ENCODE measurements at regions not wholly inside any gene's neighbourhood (a gene's known extent, or its start where the extent isn't known, plus 50 kb on each side); places are given as distances from the start of the nearest gene placed in this dataset.
A peak's percentile ranks its signal among the peaks of the same experiment; 100 is the strongest.
"Not testable (repeated sequence)": the region's sequence is repeated elsewhere in the genome, so short reads cannot be mapped to it uniquely, and the experiment has no call there.

- TF ChIP-seq CTCF (IDR thresholded peaks at IDR 0.05; ENCODE audit: low read depth, low read length, missing control alignments), result no peak
- no peak for DNase-seq
- in situ Hi-C loops (cut with HindIII; ENCODE audit: low pct_ligation_motif_present, low sequenced_read_pairs), result no loop called here
- Histone ChIP-seq H3K4me3 (ENCODE audit: low read depth, low read length) (no peak overlapping the region), H3K27me3 (replicated peaks) (no peaks in the 10 kb centered on the region), H3K36me3 (replicated peaks) (no peaks in the 10 kb centered on the region), H3K27ac (peak overlapping the region; percentile 25)
These were observed 313.6 kb upstream of the DKK2 start for GRCh38 chr4:107349732-107350131.

GRCh38 chr4:107349266-107349665 lies 313.2 kb upstream of the DKK2 start:
- peak overlapping the region; percentile 25 for H3K27ac ChIP-seq
- peak; percentile 88 for DNase-seq
- H3K4me3 ChIP-seq (ENCODE audit: low read depth, low read length), result no peak overlapping the region
- in situ Hi-C loops (cut with HindIII; ENCODE audit: low pct_ligation_motif_present, low sequenced_read_pairs), result no loop called here
- H3K36me3 ChIP-seq (replicated peaks), result no peaks in the 10 kb centered on the region
- no peaks in the 10 kb centered on the region for H3K27me3 ChIP-seq (replicated peaks)
- no peak for TF ChIP-seq CTCF (IDR thresholded peaks at IDR 0.05; ENCODE audit: low read depth, low read length, missing control alignments)

GRCh38 chr4:107348188-107349050 lies 312.3 kb upstream of the DKK2 start:
- no peak overlapping the region for H3K27ac ChIP-seq
- no peak overlapping the region for H3K4me3 ChIP-seq (ENCODE audit: low read depth, low read length)
- in situ Hi-C loops (cut with HindIII; ENCODE audit: low pct_ligation_motif_present, low sequenced_read_pairs), result no loop called here
- no peak for DNase-seq
- H3K27me3 ChIP-seq (replicated peaks), result no peaks in the 10 kb centered on the region
- no peaks in the 10 kb centered on the region for H3K36me3 ChIP-seq (replicated peaks)
- TF ChIP-seq CTCF (IDR thresholded peaks at IDR 0.05; ENCODE audit: low read depth, low read length, missing control alignments), result no peak

GRCh38 chr4:107333518-107333917 lies 297.4 kb upstream of the DKK2 start:
- in situ Hi-C loops (cut with HindIII; ENCODE audit: low pct_ligation_motif_present, low sequenced_read_pairs), result no loop called here

GRCh38 chr4:107332656-107333055 lies 296.5 kb upstream of the DKK2 start:
- H3K36me3 ChIP-seq (replicated peaks); H3K4me3 ChIP-seq (ENCODE audit: low read depth, low read length); in situ Hi-C loops (cut with HindIII; ENCODE audit: low pct_ligation_motif_present, low sequenced_read_pairs); H3K27me3 ChIP-seq (replicated peaks); H3K27ac ChIP-seq; DNase-seq: not testable (repeated sequence)

More at GRCh38 chr4:107333518-107333917, 297.4 kb upstream of the DKK2 start:
- no peaks in the 10 kb centered on the region for H3K36me3 ChIP-seq (replicated peaks)
- no peak for TF ChIP-seq CTCF (IDR thresholded peaks at IDR 0.05; ENCODE audit: low read depth, low read length, missing control alignments)
- DNase-seq, result no peak
- no peak overlapping the region for H3K4me3 ChIP-seq (ENCODE audit: low read depth, low read length)
- no peaks in the 10 kb centered on the region for H3K27me3 ChIP-seq (replicated peaks)
- H3K27ac ChIP-seq, result no peak overlapping the region

- Histone ChIP-seq H3K27ac (no peak overlapping the region), H3K4me3 (ENCODE audit: low read depth, low read length) (no peak overlapping the region), H3K36me3 (replicated peaks) (no peaks in the 10 kb centered on the region), H3K27me3 (replicated peaks) (no peaks in the 10 kb centered on the region)
- in situ Hi-C loops (cut with HindIII; ENCODE audit: low pct_ligation_motif_present, low sequenced_read_pairs), result no loop called here
- no peak for TF ChIP-seq CTCF (IDR thresholded peaks at IDR 0.05; ENCODE audit: low read depth, low read length, missing control alignments)
- DNase-seq, result no peak
These were observed 294.8 kb upstream of the DKK2 start for GRCh38 chr4:107330916-107331315.
